Neuronal stem cell (in vitro differentiated cells): ENCODE measurements at regions not wholly inside any gene's neighbourhood (a gene's known extent, or its start where the extent isn't known, plus 50 kb on each side); places are given as distances from the start of the nearest gene placed in this dataset.

Experiments used
- DNase-seq: peaks from one replicate; pipeline ENCODE4 v3.0.0-alpha.2; 2013; ENCODE audit warnings: low spot score
- H2AFZ ChIP-seq: one replicate; pipeline ENCODE4 v1.6.1; 2013; ENCODE audit warnings: mild to moderate bottlenecking, low read length, inconsistent platforms
- H2AK5ac ChIP-seq: 2 replicates; pipeline ENCODE4 v1.6.1; 2013; ENCODE audit warnings: low read depth, mild to moderate bottlenecking, inconsistent platforms, low read length, moderate library complexity, mixed read lengths
- H2BK120ac ChIP-seq: 2 replicates; pipeline ENCODE4 v1.6.1; 2013; ENCODE audit warnings: low read depth, mild to moderate bottlenecking, inconsistent platforms, low read length, moderate library complexity, mixed read lengths
- H2BK12ac ChIP-seq: one replicate; pipeline ENCODE4 v1.6.1; 2013; ENCODE audit warnings: low read length, inconsistent platforms
- H2BK15ac ChIP-seq: 2 replicates; pipeline ENCODE4 v1.6.1; 2013; ENCODE audit warnings: mild to moderate bottlenecking, low read length, inconsistent platforms, mixed read lengths
- H2BK5ac ChIP-seq: one replicate; pipeline ENCODE4 v1.6.1; 2013; ENCODE audit warnings: inconsistent platforms, mild to moderate bottlenecking, low read length, moderate library complexity
- H3K14ac ChIP-seq: one replicate; pipeline ENCODE4 v1.6.1; 2013; ENCODE audit warnings: low read length, inconsistent platforms
- H3K18ac ChIP-seq: 2 replicates; pipeline ENCODE4 v1.6.1; 2013; ENCODE audit warnings: low read length, inconsistent platforms
- H3K23ac ChIP-seq: 2 replicates; pipeline ENCODE4 v1.6.1; 2013; ENCODE audit warnings: low read depth, mild to moderate bottlenecking, mixed read lengths, low read length, inconsistent platforms; ENCODE audit not compliant: poor library complexity
- H3K27ac ChIP-seq: replicated peaks from 3 replicates; pipeline ENCODE4 v1.5.1; 2013; ENCODE audit warnings: low read length, inconsistent platforms
- H3K27me3 ChIP-seq, 3 experiments: 2 replicates each; pipeline ENCODE4 v1.6.1; 2013; ENCODE audit warnings: low read length in 3 of 3, mild to moderate bottlenecking in 2 of 3, inconsistent platforms in 1 of 3, low read depth in 1 of 3, mixed read lengths in 1 of 3, moderate library complexity in 1 of 3; ENCODE audit not compliant: control insufficient read depth in 3 of 3, insufficient read depth in 3 of 3
- H3K36me3 ChIP-seq, 2 donors: replicated peaks in 1 of 2; 2 replicates each; pipeline ENCODE4 v1.6.1; 2013; ENCODE audit warnings: low read length in 2 of 2; ENCODE audit not compliant: control insufficient read depth in 2 of 2, insufficient read depth in 2 of 2
- H3K4ac ChIP-seq: 2 replicates; pipeline ENCODE4 v1.6.1; 2013; ENCODE audit warnings: inconsistent platforms, mild to moderate bottlenecking, low read length, moderate library complexity
- H3K4me1 ChIP-seq, 2 donors: 1 replicate in 1 of 2; 2 replicates in 1 of 2; pipeline ENCODE4 v1.6.1; 2013; ENCODE audit warnings: low read length in 2 of 2, low read depth in 1 of 2; ENCODE audit not compliant: control insufficient read depth in 2 of 2, insufficient read depth in 1 of 2
- H3K4me2 ChIP-seq: one replicate; pipeline ENCODE4 v1.6.1; 2013; ENCODE audit warnings: mild to moderate bottlenecking, low read length, inconsistent platforms; ENCODE audit not compliant: insufficient read depth, poor library complexity, severe bottlenecking
- H3K4me3 ChIP-seq, 2 donors: 2 replicates each; pipeline ENCODE4 v1.5.1; 2013; ENCODE audit warnings: low read length in 2 of 2, mild to moderate bottlenecking in 2 of 2, inconsistent platforms in 1 of 2, moderate library complexity in 1 of 2
- H3K79me1 ChIP-seq: one replicate; pipeline ENCODE4 v1.6.1; 2013; ENCODE audit warnings: low read depth, mild to moderate bottlenecking, inconsistent platforms, low read length, moderate library complexity
- H3K9ac ChIP-seq: one replicate; pipeline ENCODE4 v1.6.1; 2013; ENCODE audit warnings: mild to moderate bottlenecking, low read depth, low read length, inconsistent platforms; ENCODE audit not compliant: poor library complexity
- H3K9me3 ChIP-seq, 2 donors: replicated peaks in 1 of 2; 2 replicates each; pipeline versions ENCODE3 to v1.6.1; 2013; ENCODE audit warnings: low read length in 2 of 2, mild to moderate bottlenecking in 2 of 2, inconsistent platforms in 1 of 2, low read depth in 1 of 2, mixed read lengths in 1 of 2, moderate library complexity in 1 of 2; ENCODE audit not compliant: control insufficient read depth in 2 of 2, insufficient read depth in 1 of 2
- H4K8ac ChIP-seq: one replicate; pipeline ENCODE4 v1.6.1; 2013; ENCODE audit warnings: low read depth, mild to moderate bottlenecking, inconsistent platforms, low read length, moderate library complexity
- H4K91ac ChIP-seq: one replicate; pipeline ENCODE4 v1.6.1; 2013; ENCODE audit warnings: low read length, low read depth, mild to moderate bottlenecking, inconsistent platforms; ENCODE audit not compliant: poor library complexity
- WGBS, 2 donors: extraction: QIAGEN DNeasy Blood & Tissue Kit; methylation state at CpG; one replicate each; pipeline ENCODE4 v1.1.7; 2013; ENCODE audit warnings: missing lambda C conversion rate in 2 of 2, mixed read lengths in 1 of 2; ENCODE audit not compliant: insufficient read length in 2 of 2, insufficient replicate concordance in 1 of 2; ENCODE audit errors: extremely low coverage in 2 of 2; 5-methylcytosine and 5-hydroxymethylcytosine counted together

DNA sequence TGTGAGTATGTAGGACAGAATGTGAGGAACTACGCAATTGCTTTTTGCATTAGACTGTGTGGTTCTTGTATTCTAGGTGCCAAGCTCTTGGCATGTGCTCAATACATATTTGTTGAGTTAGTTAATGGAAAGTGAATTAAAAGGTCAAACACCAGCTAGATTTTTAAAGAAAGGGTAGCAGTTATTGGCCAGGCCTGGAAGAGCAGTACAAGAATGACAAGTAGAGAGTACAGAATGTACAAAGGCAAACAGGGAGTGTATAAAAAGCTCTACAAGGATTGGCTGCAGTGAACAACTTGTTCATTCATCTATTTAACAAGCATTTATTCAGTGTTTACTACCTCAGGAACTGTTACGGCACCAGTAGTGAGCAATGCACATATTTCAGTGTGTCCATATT is 854.0 kb upstream of the SEL1L start:
- Histone ChIP-seq H3K18ac (no peak overlapping the region), H3K27me3 (no peaks in the 10 kb centered on the region), H3K9me3 (no peaks in the 10 kb centered on the region), H2BK12ac (no peak overlapping the region), H3K9ac (no peak overlapping the region), H4K8ac (no peak overlapping the region), H3K4me1 (no peaks in the 10 kb centered on the region), H3K4me2 (no peak overlapping the region), H2BK5ac (no peak overlapping the region), H2BK15ac (no peak overlapping the region), H2AK5ac (no peak overlapping the region), H3K27ac (no peak overlapping the region), H3K23ac (no peak overlapping the region), H3K36me3 (no peaks in the 10 kb centered on the region), H3K14ac (no peak overlapping the region), H3K4ac (no peak overlapping the region), H2BK120ac (no peak overlapping the region), H3K79me1 (no peaks in the 10 kb centered on the region), H4K91ac (no peak overlapping the region), H2AFZ (no peak overlapping the region), H3K4me3 (no peak overlapping the region)
- no peak for DNase-seq
- WGBS, 2 donors: no CpG with 5 or more reads among the region's 2 CpGs

- H3K79me1 ChIP-seq: no peaks in the 10 kb centered on the region
- H3K4me1 ChIP-seq: no peaks in the 10 kb centered on the region
- no peak overlapping the region for H2BK15ac ChIP-seq
- no peak overlapping the region for H4K91ac ChIP-seq
- H2BK5ac ChIP-seq: no peak overlapping the region
- H3K18ac ChIP-seq: no peak overlapping the region
- H3K36me3 ChIP-seq: no peaks in the 10 kb centered on the region
- H4K8ac ChIP-seq: no peak overlapping the region
- no peak overlapping the region for H3K4me2 ChIP-seq
- no peak overlapping the region for H3K27ac ChIP-seq
- no peak overlapping the region for H3K14ac ChIP-seq
- no peaks in the 10 kb centered on the region for H3K27me3 ChIP-seq
- no peak for DNase-seq
- H3K9me3 ChIP-seq: no peaks in the 10 kb centered on the region
- H3K4me3 ChIP-seq: no peak overlapping the region
- H3K23ac ChIP-seq: no peak overlapping the region
- H2AFZ ChIP-seq: no peak overlapping the region
- H3K9ac ChIP-seq: no peak overlapping the region
- H2BK12ac ChIP-seq: no peak overlapping the region
- no peak overlapping the region for H2AK5ac ChIP-seq
- H3K4ac ChIP-seq: no peak overlapping the region
- no peak overlapping the region for H2BK120ac ChIP-seq
- whole genome bisulfite sequencing, 2 donors: no CpG with 5 or more reads among the region's 4 CpGs
Measured at GRCh38 chr14:82388488-82388887, 854.8 kb upstream of the SEL1L start.

- no CpG with 5 or more reads among the region's 1 CpG for WGBS, 2 donors
- Histone ChIP-seq H3K4me3 (no peak overlapping the region), H3K27ac (no peak overlapping the region), H2AFZ (no peak overlapping the region), H3K4me2 (no peak overlapping the region), H2BK5ac (no peak overlapping the region), H3K18ac (no peak overlapping the region), H2BK15ac (no peak overlapping the region), H2BK120ac (no peak overlapping the region), H4K8ac (no peak overlapping the region), H3K79me1 (no peaks in the 10 kb centered on the region), H3K4ac (no peak overlapping the region), H3K9me3 (no peaks in the 10 kb centered on the region), H3K4me1 (no peaks in the 10 kb centered on the region), H3K14ac (no peak overlapping the region), H3K23ac (no peak overlapping the region), H4K91ac (no peak overlapping the region), H3K9ac (no peak overlapping the region), H3K27me3 (no peaks in the 10 kb centered on the region), H3K36me3 (no peaks in the 10 kb centered on the region), H2BK12ac (no peak overlapping the region), H2AK5ac (no peak overlapping the region)
- no peak for DNase-seq
Measured at GRCh38 chr14:82390586-82390985, 856.9 kb upstream of the SEL1L start.

DNA sequence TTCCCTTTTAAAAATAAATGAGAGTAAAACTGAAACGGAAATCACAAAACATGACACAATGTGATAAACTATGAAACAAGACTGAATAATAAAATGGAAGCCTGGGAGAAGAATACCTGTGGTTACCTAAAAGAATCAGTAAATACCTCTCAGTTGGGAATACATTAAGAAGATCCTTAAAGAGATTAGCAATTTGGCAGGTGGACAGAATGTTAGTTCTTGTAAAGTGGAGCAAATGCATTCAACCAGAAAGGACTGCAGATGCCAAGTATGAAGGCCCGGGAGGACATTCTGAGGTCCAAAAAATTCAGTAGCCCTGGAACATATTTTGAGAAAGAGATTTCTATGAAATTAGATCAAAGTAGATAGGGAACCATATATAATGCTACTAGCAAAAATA is 861.3 kb upstream of the SEL1L start:
- no peak overlapping the region for H3K23ac ChIP-seq
- H3K79me1 ChIP-seq: no peaks in the 10 kb centered on the region
- H2BK12ac ChIP-seq: no peak overlapping the region
- H3K4ac ChIP-seq: no peak overlapping the region
- H4K8ac ChIP-seq: no peak overlapping the region
- no peak overlapping the region for H3K9ac ChIP-seq
- no peak overlapping the region for H3K4me2 ChIP-seq
- H3K4me3 ChIP-seq: no peak overlapping the region
- H4K91ac ChIP-seq: no peak overlapping the region
- no peak overlapping the region for H2AK5ac ChIP-seq
- H3K9me3 ChIP-seq: no peaks in the 10 kb centered on the region
- no peak overlapping the region for H3K27ac ChIP-seq
- no peaks in the 10 kb centered on the region for H3K36me3 ChIP-seq
- no peak for DNase-seq
- H3K18ac ChIP-seq: no peak overlapping the region
- H3K27me3 ChIP-seq: no peaks in the 10 kb centered on the region
- H2AFZ ChIP-seq: no peak overlapping the region
- no peak overlapping the region for H2BK120ac ChIP-seq
- H2BK5ac ChIP-seq: no peak overlapping the region
- no peak overlapping the region for H3K14ac ChIP-seq
- H2BK15ac ChIP-seq: no peak overlapping the region
- no CpG with 5 or more reads among the region's 2 CpGs for WGBS, 2 donors
- H3K4me1 ChIP-seq: no peaks in the 10 kb centered on the region
